ENCODE measurements at regions not wholly inside any gene's neighbourhood (a gene's known extent, or its start where the extent isn't known, plus 50 kb on each side); places are given as distances from the start of the nearest gene placed in this dataset.

GRCh38 chr4:24108567-24108966, 218.7 kb upstream of the PPARGC1A start:
- no peak for TF ChIP-seq POLR2AphosphoS5 (IDR thresholded peaks at IDR 0.05; ENCODE audit: low read depth, low read length)
- TF ChIP-seq POLR2A (IDR thresholded peaks at IDR 0.05; ENCODE audit: low read depth, low read length), result no peak
- no peak for TF ChIP-seq TAF1 (IDR thresholded peaks at IDR 0.05; ENCODE audit: borderline replicate concordance, low read depth, low read length)
- FAIRE-seq, result no peak
- DNase-seq (ENCODE audit: insufficient read length), result no peak

DNA sequence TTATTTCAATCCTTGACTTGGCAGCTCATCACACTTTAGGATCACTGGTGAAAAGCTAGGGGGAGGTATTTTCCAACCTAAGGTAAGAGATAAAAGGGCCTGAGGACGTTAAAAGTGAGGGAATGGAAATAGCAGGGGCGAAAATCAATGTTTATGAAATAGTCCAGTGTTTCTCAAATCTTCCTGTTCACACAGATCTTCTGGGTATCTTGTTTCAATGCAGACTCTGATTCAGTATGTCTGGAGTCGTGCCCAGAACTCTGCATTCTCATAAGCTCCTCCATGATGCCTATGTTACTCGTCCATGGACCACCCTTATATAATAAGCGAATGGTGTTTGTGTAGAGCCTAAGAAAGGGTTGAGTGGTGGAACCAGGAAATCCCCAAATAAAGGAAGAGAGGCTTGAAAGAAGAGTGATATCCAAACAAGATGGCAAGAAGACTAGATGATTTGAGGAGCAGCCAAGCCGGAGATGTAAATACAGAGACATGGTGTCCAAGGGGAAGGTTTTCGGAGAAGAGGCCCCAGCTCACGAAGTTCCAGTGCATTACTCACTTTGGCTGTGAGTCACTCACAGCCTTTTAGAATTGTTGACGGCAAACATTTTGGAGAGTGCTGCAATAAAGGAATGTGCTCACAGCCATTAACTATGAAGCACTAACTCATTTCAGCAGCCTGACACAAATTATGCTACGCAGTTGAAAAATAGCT, 215.6 kb upstream of the PPARGC1A start:
- no peak for FAIRE-seq
- TF ChIP-seq POLR2A (IDR thresholded peaks at IDR 0.05; ENCODE audit: low read depth, low read length) (no peak), TAF1 (IDR thresholded peaks at IDR 0.05; ENCODE audit: borderline replicate concordance, low read depth, low read length) (no peak), POLR2AphosphoS5 (IDR thresholded peaks at IDR 0.05; ENCODE audit: low read depth, low read length) (no peak)
- no peak for DNase-seq (ENCODE audit: insufficient read length)

- FAIRE-seq (no peak), DNase-seq (ENCODE audit: insufficient read length) (no peak)
- TF ChIP-seq POLR2A (IDR thresholded peaks at IDR 0.05; ENCODE audit: low read depth, low read length) (no peak), POLR2AphosphoS5 (IDR thresholded peaks at IDR 0.05; ENCODE audit: low read depth, low read length) (no peak), TAF1 (IDR thresholded peaks at IDR 0.05; ENCODE audit: borderline replicate concordance, low read depth, low read length) (no peak)
Measured at GRCh38 chr4:24104158-24104565, 214.3 kb upstream of the PPARGC1A start.

GRCh38 chr4:24103434-24104157, 213.7 kb upstream of the PPARGC1A start:
- no peak for DNase-seq (ENCODE audit: insufficient read length)
- no peak for TF ChIP-seq POLR2AphosphoS5 (IDR thresholded peaks at IDR 0.05; ENCODE audit: low read depth, low read length)
- TF ChIP-seq POLR2A (IDR thresholded peaks at IDR 0.05; ENCODE audit: low read depth, low read length), result no peak
- TF ChIP-seq TAF1 (IDR thresholded peaks at IDR 0.05; ENCODE audit: borderline replicate concordance, low read depth, low read length), result no peak
- no peak for FAIRE-seq

- DNase-seq (ENCODE audit: insufficient read length) (no peak), FAIRE-seq (no peak)
- TF ChIP-seq POLR2A (IDR thresholded peaks at IDR 0.05; ENCODE audit: low read depth, low read length) (no peak), TAF1 (IDR thresholded peaks at IDR 0.05; ENCODE audit: borderline replicate concordance, low read depth, low read length) (no peak), POLR2AphosphoS5 (IDR thresholded peaks at IDR 0.05; ENCODE audit: low read depth, low read length) (no peak)
Measured at GRCh38 chr4:24102621-24103020, 212.8 kb upstream of the PPARGC1A start.

DNA sequence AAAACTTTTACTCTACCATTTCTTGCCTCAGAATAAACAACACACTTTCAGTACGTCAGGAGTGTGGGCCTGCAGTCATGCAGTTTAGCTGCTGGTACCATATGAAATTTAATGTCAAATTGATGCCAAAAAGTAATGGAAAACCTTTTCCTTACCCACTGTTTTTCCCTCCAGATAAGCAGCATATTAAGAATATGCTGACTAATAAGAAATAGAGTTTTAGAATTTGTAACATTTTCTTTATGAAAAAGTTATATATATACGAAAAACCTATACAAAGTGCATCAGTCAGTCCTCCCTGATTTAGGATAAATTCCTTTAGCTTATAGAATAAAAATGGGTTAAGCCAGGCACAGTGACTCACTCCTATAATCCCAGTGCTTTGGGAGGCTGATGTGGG, 206.8 kb upstream of the PPARGC1A start:
- no peak for DNase-seq (ENCODE audit: insufficient read length)
- no peak for FAIRE-seq
- TF ChIP-seq TAF1 (IDR thresholded peaks at IDR 0.05; ENCODE audit: borderline replicate concordance, low read depth, low read length) (no peak), POLR2A (IDR thresholded peaks at IDR 0.05; ENCODE audit: low read depth, low read length) (no peak), POLR2AphosphoS5 (IDR thresholded peaks at IDR 0.05; ENCODE audit: low read depth, low read length) (no peak)

GRCh38 chr4:24094726-24095125, 204.9 kb upstream of the PPARGC1A start:
- TF ChIP-seq POLR2AphosphoS5 (IDR thresholded peaks at IDR 0.05; ENCODE audit: low read depth, low read length) (no peak), TAF1 (IDR thresholded peaks at IDR 0.05; ENCODE audit: borderline replicate concordance, low read depth, low read length) (no peak), POLR2A (IDR thresholded peaks at IDR 0.05; ENCODE audit: low read depth, low read length) (no peak)
- FAIRE-seq (no peak), DNase-seq (ENCODE audit: insufficient read length) (no peak)

DNA sequence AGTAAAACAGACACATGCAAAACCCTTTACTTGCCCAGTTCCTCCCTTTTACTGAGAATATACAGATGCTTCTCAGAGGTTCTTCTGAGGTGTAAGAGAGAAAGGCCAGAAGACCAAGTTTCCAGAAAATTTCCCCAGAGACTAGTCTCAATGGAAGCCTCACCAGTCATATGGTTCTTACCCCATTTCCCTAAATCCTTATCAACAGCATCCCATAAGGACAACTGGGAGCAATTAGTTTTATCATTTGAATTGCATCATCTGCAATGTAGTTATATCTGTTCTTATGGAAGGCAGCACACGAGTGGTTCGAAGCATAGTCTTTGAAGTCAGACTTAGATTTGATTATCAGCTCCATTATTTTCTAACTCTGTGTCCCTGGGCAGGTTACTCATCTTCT, 203.6 kb upstream of the PPARGC1A start:
- TF ChIP-seq POLR2A (IDR thresholded peaks at IDR 0.05; ENCODE audit: low read depth, low read length), result no peak
- no peak for TF ChIP-seq POLR2AphosphoS5 (IDR thresholded peaks at IDR 0.05; ENCODE audit: low read depth, low read length)
- no peak for TF ChIP-seq TAF1 (IDR thresholded peaks at IDR 0.05; ENCODE audit: borderline replicate concordance, low read depth, low read length)
- FAIRE-seq, result no peak
- DNase-seq (ENCODE audit: insufficient read length), result no peak

DNA sequence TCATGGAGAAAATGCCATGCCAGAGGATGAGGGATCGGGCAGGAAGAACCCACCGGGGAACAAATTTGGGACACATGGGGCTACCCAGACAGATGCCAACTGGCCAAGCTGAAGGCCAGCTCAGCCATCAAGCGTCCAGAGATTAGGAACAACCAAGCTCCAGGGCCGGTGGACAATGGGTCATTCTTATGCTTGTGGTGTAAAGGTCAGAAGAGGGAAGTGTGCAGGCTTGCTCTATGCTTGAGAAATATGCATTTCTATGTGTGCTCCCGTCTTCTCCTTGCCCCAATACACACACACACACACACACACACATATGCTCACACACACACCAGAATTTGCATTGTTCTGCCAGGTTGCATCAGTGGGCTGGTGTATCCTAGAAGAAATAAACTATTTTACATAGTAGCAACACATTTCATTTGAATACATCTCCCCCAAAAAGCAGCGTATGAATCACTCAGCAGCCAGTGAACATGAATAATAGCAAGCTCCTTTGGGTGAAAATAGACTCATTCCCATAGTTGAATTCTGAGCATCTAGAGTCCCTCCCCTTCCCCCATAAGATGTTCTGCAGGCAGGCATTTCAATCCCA, 201.9 kb upstream of the PPARGC1A start:
- no peak for TF ChIP-seq POLR2AphosphoS5 (IDR thresholded peaks at IDR 0.05; ENCODE audit: low read depth, low read length)
- TF ChIP-seq TAF1 (IDR thresholded peaks at IDR 0.05; ENCODE audit: borderline replicate concordance, low read depth, low read length), result no peak
- no peak for TF ChIP-seq POLR2A (IDR thresholded peaks at IDR 0.05; ENCODE audit: low read depth, low read length)
- no peak for DNase-seq (ENCODE audit: insufficient read length)
- FAIRE-seq, result no peak

DNA sequence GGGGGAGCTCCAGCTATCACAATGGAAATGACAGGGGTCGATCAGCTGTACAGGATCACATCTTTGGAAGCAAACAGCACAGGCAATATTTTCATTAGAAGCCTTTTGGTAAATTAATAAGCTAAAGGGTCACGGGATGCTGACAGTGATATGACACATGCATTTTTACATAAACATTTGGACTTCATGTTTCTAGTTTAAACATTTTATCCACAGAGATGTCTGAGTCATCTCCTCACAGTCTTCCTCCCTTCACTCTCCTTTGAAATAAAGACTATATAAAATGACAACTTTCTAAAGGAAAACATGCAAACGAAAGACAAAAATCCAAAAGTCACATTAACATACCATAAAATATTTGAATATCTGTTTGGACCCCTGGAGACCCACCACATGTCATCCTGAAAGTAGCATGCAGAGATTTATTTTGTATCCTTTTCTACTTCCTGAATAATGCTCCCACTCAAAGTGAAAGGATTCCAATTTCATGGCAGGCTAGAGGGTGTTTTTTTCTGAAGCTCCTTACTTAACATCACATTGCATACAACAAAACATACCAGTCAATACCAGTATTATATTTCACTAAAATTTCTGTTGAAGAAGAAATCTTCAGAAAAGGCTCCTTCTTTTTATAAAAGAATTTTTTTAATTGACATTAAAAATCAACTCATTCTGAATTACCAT, 200.1 kb upstream of the PPARGC1A start:
- DNase-seq (ENCODE audit: insufficient read length) (no peak), FAIRE-seq (no peak)
- TF ChIP-seq POLR2AphosphoS5 (IDR thresholded peaks at IDR 0.05; ENCODE audit: low read depth, low read length) (no peak), POLR2A (IDR thresholded peaks at IDR 0.05; ENCODE audit: low read depth, low read length) (no peak), TAF1 (IDR thresholded peaks at IDR 0.05; ENCODE audit: borderline replicate concordance, low read depth, low read length) (no peak)

DNA sequence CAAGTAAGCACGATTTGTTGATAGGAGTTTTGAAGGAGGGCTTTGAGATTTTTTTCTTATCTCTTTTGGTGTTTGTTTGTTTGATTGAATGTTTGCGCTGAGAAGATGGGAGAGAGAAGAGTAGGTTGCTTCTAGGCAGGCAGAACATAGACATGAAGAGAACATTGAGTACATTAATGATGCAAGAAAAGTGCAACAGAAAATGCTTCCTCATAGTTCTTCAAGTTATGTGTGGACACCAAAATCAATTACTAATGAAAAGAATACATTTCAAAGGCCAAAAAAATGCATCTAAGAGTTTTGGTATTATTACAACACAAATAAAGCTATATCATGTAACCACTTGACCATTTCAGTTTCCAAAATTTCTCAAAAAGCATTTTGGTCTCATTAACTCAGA, 191.0 kb upstream of the PPARGC1A start:
- TF ChIP-seq POLR2AphosphoS5 (IDR thresholded peaks at IDR 0.05; ENCODE audit: low read depth, low read length) (no peak), POLR2A (IDR thresholded peaks at IDR 0.05; ENCODE audit: low read depth, low read length) (no peak)
- FAIRE-seq (no peak), DNase-seq (ENCODE audit: insufficient read length) (no peak)

Data from GM12892 (cell line).